Lower leg skin (tissue), 3 donors: ENCODE measurements at regions not wholly inside any gene's neighbourhood (a gene's known extent, or its start where the extent isn't known, plus 50 kb on each side); places are given as distances from the start of the nearest gene placed in this dataset.

Experiments
- POLR2A ChIP-seq, 2 donors: fragments of 450-650 bp; IDR thresholded peaks; one replicate each; pipeline ENCODE4 v1.6.1; 2016 to 2017; ENCODE audit warnings: antibody characterized with exemption in 2 of 2, mild to moderate bottlenecking in 1 of 2, moderate library complexity in 1 of 2
- TF ChIP-seq, protein P1 (sequence below), 3 donors: fragments of 450-650 bp; IDR thresholded peaks; one replicate each; pipeline ENCODE4 v1.5.1; 2016; ENCODE audit warnings: antibody characterized with exemption in 3 of 3, mild to moderate bottlenecking in 3 of 3, moderate library complexity in 2 of 3

DNA sequence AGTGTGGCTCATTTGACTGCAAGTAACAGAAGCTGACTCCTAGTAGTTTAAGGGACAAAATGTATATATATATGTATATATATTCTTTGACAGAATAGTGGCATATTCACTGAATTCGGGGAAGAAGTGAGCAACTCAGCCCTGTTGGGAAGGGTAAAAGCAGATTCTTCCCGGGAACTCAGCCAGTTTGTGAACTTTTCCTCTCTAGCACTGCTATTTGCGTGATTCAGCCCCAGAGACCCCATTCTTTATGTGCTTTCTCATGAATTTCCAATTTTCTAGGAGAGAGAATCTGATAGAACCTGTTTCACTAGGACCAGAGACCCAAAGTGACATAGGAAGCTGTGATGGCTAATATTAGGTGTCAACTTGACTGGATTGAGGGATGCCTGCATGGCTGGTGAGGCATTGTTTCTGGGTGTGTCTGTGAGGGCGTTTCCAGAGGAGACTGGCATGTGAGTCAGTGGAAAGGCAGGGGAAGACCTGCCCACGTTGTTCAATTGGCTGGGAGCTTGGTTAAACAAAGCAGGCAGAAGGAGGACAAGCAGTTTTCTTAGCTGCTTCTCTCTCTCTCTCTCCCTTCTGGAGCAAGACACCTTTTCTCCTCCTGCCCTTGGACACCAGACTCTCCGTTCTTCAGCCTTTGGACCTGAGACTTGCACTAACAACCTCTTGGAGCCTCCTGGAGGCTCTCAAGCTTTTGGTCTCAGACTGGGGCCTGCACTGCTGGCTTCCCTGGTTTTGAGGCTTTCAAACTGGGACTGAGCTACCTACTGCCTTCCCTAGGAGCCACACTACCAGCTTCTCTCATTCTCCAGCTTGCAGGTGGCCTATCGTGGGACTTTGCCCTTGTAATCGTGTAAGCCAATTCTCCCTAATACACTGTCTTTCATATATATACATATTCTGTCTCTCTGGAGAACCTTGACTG is 93.4 kb upstream of the KCNK1 start:
- no peak for TF ChIP-seq POLR2A (IDR thresholded peaks at IDR 0.05)
- TF ChIP-seq, protein P1, sequence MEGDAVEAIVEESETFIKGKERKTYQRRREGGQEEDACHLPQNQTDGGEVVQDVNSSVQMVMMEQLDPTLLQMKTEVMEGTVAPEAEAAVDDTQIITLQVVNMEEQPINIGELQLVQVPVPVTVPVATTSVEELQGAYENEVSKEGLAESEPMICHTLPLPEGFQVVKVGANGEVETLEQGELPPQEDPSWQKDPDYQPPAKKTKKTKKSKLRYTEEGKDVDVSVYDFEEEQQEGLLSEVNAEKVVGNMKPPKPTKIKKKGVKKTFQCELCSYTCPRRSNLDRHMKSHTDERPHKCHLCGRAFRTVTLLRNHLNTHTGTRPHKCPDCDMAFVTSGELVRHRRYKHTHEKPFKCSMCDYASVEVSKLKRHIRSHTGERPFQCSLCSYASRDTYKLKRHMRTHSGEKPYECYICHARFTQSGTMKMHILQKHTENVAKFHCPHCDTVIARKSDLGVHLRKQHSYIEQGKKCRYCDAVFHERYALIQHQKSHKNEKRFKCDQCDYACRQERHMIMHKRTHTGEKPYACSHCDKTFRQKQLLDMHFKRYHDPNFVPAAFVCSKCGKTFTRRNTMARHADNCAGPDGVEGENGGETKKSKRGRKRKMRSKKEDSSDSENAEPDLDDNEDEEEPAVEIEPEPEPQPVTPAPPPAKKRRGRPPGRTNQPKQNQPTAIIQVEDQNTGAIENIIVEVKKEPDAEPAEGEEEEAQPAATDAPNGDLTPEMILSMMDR (IDR thresholded peaks at IDR 0.05): no peak
